NCI-H526 treated with DMSO at 0.1 percent for 48 hours (cell line): ENCODE measurements at regions not wholly inside any gene's neighbourhood (a gene's known extent, or its start where the extent isn't known, plus 50 kb on each side); places are given as distances from the start of the nearest gene placed in this dataset.

Source experiments
- DNase-seq: peaks from one replicate; lab custom pipeline; 2025; lab: John Stamatoyannopoulos, UW

GRCh38 chr18:42401131-42401673, 446.2 kb downstream of the PIK3C3 start:
- no peak for DNase-seq

GRCh38 chr18:42404151-42404550, 449.1 kb downstream of the PIK3C3 start:
- DNase-seq: no peak

- no peak for DNase-seq
These were observed 454.0 kb downstream of the PIK3C3 start for GRCh38 chr18:42409005-42409404.

- DNase-seq: no peak
These were observed 457.2 kb downstream of the PIK3C3 start for GRCh38 chr18:42412281-42412680.

GRCh38 chr18:42412896-42413295, 457.9 kb downstream of the PIK3C3 start:
- DNase-seq: no peak

- DNase-seq: no peak
These were observed 458.8 kb downstream of the PIK3C3 start for GRCh38 chr18:42413870-42414269.

- DNase-seq: no peak
These were observed 459.9 kb downstream of the PIK3C3 start for GRCh38 chr18:42414756-42415454.

GRCh38 chr18:42417189-42417588, 462.2 kb downstream of the PIK3C3 start:
- DNase-seq: no peak

- DNase-seq: no peak
These were observed 463.1 kb downstream of the PIK3C3 start for GRCh38 chr18:42418121-42418520.

- DNase-seq: no peak
These were observed 470.0 kb downstream of the PIK3C3 start for GRCh38 chr18:42425025-42425424.

GRCh38 chr18:42426496-42427015, 471.5 kb downstream of the PIK3C3 start:
- no peak for DNase-seq

- DNase-seq: no peak
These were observed 474.2 kb downstream of the PIK3C3 start for GRCh38 chr18:42429196-42429595.

GRCh38 chr18:42436222-42436765, 481.3 kb downstream of the PIK3C3 start:
- DNase-seq: no peak

GRCh38 chr18:42437001-42437400, 482.0 kb downstream of the PIK3C3 start:
- no peak for DNase-seq

GRCh38 chr18:42437646-42438045, 482.6 kb downstream of the PIK3C3 start:
- DNase-seq: no peak

- no peak for DNase-seq
These were observed 487.6 kb downstream of the PIK3C3 start for GRCh38 chr18:42442656-42443055.

GRCh38 chr18:42444349-42444748, 489.3 kb downstream of the PIK3C3 start:
- DNase-seq: no peak

- no peak for DNase-seq
These were observed 490.3 kb downstream of the PIK3C3 start for GRCh38 chr18:42445359-42445758.

GRCh38 chr18:42446195-42446594, 491.2 kb downstream of the PIK3C3 start:
- DNase-seq: no peak

- DNase-seq: no peak
These were observed 492.7 kb downstream of the PIK3C3 start for GRCh38 chr18:42447688-42448087.

- no peak for DNase-seq
These were observed 503.2 kb downstream of the PIK3C3 start for GRCh38 chr18:42458226-42458625.

- DNase-seq: no peak
These were observed 504.8 kb downstream of the PIK3C3 start for GRCh38 chr18:42459873-42460272.

GRCh38 chr18:42471885-42472284, 516.9 kb downstream of the PIK3C3 start:
- no peak for DNase-seq

GRCh38 chr18:42473611-42474010, 518.6 kb downstream of the PIK3C3 start:
- no peak for DNase-seq
